KOPT-K1 (cell line): ENCODE measurements at regions not wholly inside any gene's neighbourhood (a gene's known extent, or its start where the extent isn't known, plus 50 kb on each side); places are given as distances from the start of the nearest gene placed in this dataset.
"Not testable (repeated sequence)": the region's sequence is repeated elsewhere in the genome, so short reads cannot be mapped to it uniquely, and the experiment has no call there.

Experiments used
- H3K27ac ChIP-seq: fragments of 200-600 bp; sonication (generic); 2 replicates; pipeline ENCODE4 v1.5.1; 2016; ENCODE audit warnings: antibody characterized with exemption, mild to moderate bottlenecking, low read depth, low read length; ENCODE audit not compliant: poor library complexity, severe bottlenecking
- H3K36me3 ChIP-seq: fragments of 200-600 bp; sonication (generic); 2 replicates; pipeline ENCODE4 v1.5.1; 2017; ENCODE audit warnings: antibody characterized with exemption, mild to moderate bottlenecking, low read length, moderate library complexity; ENCODE audit not compliant: insufficient read depth
- H3K9me3 ChIP-seq: fragments of 200-600 bp; sonication (generic); 2 replicates; pipeline ENCODE4 v1.5.1; 2017; ENCODE audit warnings: antibody characterized with exemption, low read length, mild to moderate bottlenecking; ENCODE audit not compliant: insufficient read depth, poor library complexity, severe bottlenecking

DNA sequence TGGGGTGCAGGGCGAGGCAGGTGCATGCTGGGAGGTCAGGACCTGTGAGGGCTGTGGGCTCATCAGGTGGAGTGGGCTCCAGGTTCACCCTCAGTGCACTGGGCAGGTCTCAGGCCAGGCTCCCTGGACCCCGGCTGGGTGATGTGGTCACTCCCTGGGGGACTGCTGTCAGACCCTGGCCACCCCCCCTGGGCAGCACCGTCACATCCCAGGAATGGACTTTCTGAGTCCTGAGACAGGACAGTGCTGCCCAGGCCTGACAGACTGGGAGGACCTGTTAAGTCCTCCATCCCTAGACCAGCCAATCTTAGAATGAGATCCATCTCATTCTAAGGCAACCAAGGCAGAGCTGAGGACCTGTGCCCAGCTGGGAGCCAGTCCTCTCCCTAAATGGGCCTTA lies 227.2 kb downstream of the CWH43 start:
- H3K27ac ChIP-seq, H3K9me3 ChIP-seq, H3K36me3 ChIP-seq: not testable (repeated sequence)

DNA sequence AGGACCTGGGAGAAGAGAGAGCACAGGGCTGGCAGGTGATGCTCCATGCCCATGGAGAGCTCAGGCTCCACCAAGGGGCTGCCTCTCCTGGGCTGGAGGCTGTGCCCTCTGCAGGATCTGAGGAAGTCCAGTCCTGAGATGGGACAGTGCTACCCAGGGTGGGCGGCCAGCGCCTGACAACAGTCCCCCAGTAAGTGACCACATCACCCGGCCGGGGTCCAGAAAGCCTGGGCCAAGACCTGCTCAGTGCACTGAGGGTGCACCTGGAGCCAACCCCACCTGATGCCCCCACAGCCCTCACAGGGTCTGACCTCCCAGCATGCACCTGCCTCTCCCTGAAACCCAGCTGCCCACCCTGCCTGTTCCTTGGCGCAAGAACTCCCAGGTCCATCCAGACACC lies 227.7 kb downstream of the CWH43 start:
- not testable (repeated sequence) for H3K27ac ChIP-seq, H3K9me3 ChIP-seq, H3K36me3 ChIP-seq

DNA sequence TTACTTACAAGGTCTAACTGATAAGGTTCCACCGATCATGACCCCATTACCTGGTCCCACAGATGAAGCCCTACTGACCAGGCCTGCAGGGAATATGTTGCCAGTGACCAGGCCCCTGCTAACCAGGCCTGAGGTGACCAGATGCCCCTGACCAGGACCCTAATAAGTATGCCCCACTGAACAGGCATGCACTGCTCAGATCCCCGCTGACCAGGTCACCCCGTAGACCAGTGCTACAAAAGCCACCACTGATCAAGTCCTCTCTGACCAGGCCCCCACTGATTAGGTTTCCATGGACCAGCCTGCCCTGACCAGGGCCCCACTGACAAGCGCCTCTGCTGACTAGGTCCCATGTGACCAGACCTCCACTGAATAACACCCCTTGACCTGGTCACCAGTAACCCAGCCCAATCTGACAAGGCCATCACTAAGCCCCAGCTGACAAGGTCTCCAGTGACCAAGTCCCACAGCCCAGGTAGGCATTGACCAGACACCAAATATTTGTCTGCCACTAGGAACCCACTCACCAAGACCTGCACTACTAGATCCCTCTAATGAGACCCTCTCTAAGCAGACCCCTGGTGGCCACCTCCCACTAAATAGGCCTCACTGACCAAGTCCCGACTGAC lies 228.5 kb downstream of the CWH43 start:
- not testable (repeated sequence) for H3K9me3 ChIP-seq, H3K27ac ChIP-seq, H3K36me3 ChIP-seq

DNA sequence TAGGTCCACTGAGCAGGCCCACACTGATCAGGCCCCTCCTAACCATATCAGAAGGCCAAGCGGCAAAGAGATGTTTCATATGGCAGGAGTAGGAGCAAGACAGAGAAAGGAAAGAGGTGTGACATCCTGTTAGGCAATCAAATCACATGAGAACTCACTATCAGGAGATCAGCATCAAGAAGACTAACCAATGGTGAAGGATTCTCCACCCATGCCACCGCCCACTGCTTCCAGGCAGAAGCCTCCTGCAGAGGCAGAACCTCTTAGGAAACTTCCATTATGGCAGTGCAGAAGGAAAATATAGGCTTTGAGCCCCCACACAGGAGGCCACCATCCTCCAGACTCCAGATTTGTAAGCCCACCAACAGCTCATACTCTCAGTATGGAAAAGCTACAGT lies 229.0 kb downstream of the CWH43 start:
- not testable (repeated sequence) for H3K9me3 ChIP-seq, H3K27ac ChIP-seq, H3K36me3 ChIP-seq

DNA sequence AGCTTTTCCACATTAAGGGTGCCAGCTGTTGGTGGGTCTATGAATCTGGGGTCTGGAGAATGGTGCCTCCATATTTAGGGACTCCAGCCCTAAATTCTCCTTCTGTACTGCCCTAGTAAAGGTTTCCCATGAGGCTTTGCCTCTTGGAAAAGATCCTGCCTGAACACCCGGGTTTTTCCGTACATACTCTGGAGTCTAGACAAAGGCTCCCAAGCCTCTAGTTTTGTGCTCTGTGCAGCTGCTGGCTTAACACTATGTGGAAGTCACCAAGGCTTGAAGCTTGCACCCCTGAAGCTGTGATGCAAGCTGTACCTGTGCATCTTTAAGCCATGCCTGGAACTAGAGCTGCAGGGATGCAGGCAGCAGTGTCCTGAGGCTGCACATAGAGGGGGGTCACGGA lies 230.5 kb downstream of the CWH43 start:
- H3K36me3 ChIP-seq, H3K27ac ChIP-seq, H3K9me3 ChIP-seq: not testable (repeated sequence)

DNA sequence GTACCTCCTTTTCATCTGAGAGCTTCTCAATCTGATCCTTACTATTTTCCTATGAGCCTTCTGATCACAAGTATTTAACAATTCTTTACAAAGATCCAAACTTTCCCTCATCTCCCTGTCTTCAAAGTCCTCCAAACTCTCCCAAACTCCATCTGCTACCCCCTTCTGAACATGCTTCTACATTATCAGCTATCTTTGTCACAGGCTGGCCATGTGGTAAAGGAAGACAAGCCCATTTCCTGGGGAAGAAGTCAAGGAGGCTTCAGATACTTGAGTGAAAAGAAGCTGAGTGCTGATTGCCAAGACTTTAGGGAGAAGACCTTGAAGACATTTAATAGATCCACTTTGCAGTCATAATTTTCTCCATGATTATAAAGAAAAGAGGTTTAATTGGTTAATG lies 231.4 kb downstream of the CWH43 start:
- no peak overlapping the region for H3K27ac ChIP-seq

DNA sequence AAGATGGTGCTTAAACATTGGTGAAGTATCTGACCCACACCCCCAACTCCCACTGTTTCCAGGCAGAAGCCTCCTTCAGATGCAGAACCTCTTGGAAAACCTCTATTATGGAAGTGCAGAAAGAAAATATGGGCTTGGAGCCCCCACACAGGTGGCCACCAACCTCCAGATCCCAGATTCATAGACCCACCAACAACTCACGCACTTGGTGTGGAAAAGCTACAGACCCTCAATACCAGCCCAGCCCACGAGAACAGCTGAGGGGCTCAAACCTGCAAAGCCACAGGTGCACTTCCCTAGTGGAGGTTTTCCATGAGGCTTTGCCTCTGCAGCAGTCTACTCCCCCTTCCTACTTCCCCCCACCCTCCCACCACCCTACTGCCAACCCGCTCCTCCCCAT lies 232.0 kb downstream of the CWH43 start:
- not testable (repeated sequence) for H3K27ac ChIP-seq, H3K36me3 ChIP-seq, H3K9me3 ChIP-seq

More for the DNA sequence above, 231.4 kb downstream of the CWH43 start:
- no peaks in the 10 kb centered on the region for H3K36me3 ChIP-seq
- no peaks in the 10 kb centered on the region for H3K9me3 ChIP-seq

DNA sequence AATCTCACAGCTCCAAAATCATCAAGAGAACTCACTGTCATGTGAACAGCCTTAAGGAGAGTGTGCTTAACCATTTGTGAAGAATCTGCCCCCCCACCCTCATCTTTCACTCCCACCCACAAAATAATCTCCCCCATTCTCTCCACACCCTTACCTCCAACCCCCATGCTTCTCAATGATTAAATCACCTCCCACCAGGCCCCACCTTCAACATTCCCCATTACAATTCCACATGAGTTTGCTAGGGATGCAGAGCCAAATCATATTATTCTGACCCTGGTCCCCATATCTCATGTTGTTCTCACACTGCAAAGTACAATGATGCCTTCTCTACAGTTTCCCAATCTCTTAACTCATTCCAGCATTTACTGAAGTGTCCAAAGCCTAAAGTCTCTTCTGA lies 232.9 kb downstream of the CWH43 start:
- H3K27ac ChIP-seq, H3K9me3 ChIP-seq, H3K36me3 ChIP-seq: not testable (repeated sequence)

DNA sequence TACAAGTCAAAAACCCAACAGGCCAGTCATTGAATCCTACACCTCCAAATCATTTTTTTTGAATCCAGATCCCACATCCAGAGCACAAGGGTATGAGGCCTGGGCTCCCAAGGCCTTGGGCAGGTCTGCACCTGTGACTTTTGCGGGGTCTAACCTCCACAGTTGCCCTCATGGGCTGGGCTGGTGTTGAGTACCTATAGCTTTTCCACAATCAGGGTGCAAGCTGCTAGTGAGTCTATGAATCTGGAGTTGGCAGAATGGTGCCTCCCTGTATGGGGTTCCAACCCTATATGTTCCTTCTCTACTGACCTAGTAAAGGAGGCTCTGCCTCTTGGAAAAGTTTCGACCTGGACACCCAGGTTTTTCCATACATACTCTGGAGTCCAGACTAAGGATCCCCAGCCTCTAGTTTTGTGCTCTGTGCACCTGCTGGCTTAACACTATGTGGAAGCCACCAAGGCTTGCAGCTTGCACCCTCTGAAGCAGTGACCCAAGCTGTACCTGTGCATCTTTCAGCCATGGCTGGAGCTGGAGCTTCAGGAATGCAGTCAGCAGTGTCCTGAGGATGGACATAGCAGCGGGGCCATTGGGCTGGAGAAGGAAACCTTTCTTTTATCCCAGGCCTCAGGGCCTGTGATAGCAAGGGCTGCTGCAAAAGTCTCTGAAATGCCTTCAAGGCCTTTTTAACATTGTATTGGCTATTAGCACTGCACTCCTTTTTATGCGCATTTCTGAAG lies 233.6 kb downstream of the CWH43 start:
- H3K36me3 ChIP-seq, H3K27ac ChIP-seq, H3K9me3 ChIP-seq: not testable (repeated sequence)

DNA sequence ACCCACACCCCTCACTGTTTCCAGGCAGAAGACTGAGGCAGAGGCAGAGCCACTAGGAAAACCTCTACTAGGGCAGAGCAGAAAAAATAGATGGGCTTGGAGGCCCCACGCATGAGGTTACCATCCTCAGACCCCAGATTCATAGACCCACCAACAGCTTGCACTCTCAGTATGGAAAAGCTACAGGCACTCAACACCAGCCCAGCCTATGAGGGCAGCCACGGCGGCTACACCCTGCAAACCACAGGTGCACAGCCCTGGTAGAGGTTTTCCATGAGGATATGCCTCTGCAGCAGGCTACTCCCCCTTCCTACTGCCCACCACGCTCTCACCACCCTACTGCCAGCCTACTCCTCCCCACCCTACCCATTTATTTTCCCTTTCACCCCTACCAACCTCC lies 235.1 kb downstream of the CWH43 start:
- no peaks in the 10 kb centered on the region for H3K9me3 ChIP-seq
- no peak overlapping the region for H3K27ac ChIP-seq
- no peaks in the 10 kb centered on the region for H3K36me3 ChIP-seq

DNA sequence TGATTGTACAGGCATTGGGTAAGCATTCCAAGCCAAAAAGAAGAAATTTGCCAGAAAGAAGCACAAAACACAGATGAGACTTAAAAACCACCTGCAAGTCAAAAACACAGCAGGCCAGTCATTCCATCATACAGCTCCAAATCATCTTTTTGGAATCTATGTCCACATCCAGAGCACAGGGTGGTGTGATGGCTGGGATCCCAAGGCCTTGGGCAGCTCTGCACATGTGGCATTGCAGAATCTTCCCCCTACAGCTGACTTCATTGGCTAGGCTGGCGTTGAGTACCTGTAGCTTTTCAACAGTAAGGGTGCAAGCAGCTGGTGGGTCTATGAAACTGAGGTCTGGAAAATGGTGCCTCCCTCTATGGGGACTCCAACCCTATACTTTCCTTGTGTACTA lies 236.7 kb downstream of the CWH43 start:
- not testable (repeated sequence) for H3K36me3 ChIP-seq, H3K9me3 ChIP-seq, H3K27ac ChIP-seq

DNA sequence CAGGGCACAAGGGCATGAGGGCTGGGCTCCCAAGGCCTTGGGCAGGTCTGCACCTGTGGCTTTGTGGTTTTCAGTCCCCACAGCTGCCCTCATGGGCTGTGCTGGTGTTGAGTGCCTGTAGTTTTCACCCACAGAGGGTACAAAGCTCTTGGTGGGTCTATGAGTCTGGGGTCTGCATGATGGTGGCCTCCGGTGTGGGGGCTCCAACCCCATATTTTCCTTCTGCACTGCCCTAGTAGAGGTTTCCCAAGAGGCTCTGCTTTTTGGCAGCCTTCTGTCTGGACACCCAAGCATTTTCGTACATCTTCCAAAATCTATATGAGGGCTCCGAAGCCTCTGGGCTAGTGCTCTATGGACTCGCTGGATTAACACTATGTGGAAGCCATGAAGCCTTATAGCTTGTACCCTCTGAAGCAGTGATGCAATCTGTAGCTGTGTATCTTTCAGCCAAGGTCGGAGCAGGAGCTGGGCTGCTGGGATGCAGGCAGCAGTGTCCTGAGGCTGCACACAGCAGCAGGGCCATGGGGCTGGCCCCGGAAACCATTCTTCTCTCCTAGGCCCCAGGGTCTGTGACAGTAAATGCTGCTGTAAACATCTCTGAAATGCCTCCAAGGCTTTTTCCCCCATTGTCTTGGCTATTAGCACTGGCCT lies 240.3 kb downstream of the CWH43 start:
- not testable (repeated sequence) for H3K36me3 ChIP-seq, H3K9me3 ChIP-seq, H3K27ac ChIP-seq

DNA sequence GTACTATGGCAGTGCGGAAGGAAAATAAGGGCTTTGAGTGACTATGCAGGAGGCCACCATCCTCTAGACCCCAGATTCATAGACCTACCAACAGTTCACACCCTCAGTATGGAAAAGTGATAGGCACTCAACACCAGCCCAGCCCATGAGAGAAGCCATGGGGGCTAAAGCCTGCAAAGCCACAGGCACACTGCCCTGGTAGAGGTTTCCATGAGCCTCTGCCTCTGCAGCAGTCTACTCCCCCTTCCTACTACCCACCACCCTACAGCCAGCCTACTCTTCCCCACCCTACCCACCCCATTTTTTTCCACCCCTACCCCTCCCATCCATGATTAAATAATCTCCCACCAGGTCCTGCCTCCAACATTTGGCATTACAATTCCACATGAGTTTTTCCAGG lies 241.9 kb downstream of the CWH43 start:
- H3K36me3 ChIP-seq, H3K27ac ChIP-seq, H3K9me3 ChIP-seq: not testable (repeated sequence)

DNA sequence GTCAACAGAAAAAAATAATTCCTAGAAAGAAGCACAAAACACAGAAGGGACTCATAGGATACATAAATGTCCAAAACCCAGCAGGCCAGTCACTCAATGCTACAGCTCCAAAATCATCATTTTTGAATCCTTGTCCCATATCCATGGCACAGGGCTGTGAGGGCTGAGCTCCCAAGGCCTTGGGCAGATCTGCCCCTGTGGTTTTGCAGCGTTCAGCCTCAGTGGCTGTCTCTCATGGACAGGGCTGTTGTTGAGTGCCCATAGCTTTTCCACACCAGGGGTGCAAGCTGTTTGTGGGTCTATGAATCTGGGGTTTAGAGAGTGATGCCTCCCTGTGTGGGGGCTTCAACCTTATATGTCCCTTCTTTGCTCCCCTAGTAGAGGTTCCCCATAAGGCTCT lies 243.2 kb downstream of the CWH43 start:
- H3K36me3 ChIP-seq, H3K27ac ChIP-seq, H3K9me3 ChIP-seq: not testable (repeated sequence)

DNA sequence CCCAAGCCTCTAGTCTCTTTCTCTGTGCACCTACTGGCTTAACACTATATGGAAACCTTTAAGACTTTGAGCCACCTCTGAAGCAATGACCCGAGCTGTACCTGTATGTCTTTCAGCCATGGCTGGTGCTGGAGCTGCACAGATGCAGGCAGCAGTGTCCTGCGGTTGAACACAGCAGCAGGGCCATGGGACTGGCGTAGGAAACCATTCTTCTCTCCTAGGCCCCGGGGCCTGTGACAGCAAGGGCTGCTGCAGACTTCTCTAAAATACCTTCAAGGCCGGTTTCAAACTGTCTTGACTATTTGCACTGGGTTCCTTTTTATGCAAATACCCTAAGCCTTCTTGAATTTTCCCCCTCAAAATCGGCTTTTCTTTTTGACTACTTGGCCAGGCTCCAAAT lies 243.6 kb downstream of the CWH43 start:
- not testable (repeated sequence) for H3K9me3 ChIP-seq, H3K36me3 ChIP-seq, H3K27ac ChIP-seq

DNA sequence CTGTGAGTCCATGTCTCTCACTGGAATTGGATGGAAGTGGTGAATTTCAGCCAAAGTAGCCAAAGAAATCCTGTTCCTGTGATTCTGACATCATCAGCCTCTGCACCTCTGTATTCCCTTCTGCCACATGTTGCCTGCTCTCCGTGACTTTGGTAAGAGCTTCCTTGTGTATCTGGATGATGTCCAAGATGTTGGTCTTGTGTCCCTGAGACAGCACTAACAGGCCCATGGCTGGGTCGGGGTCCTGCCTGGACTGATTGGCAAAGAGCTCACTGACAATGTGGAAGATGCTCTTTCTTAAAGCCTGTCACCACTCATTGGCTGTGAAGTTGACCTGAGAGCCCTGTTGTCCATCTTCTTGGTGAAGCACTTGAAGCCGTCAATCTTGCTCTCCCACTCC lies 247.3 kb downstream of the CWH43 start:
- H3K9me3 ChIP-seq, H3K36me3 ChIP-seq, H3K27ac ChIP-seq: not testable (repeated sequence)
